Mesenchymal stem cell (in vitro differentiated cells and primary cell): ENCODE measurements at regions not wholly inside any gene's neighbourhood (a gene's known extent, or its start where the extent isn't known, plus 50 kb on each side); places are given as distances from the start of the nearest gene placed in this dataset.

Source experiments
- DNase-seq: peaks from one replicate; pipeline ENCODE4 v3.0.0-alpha.2; 2013
- H2AFZ ChIP-seq: one replicate; pipeline ENCODE4 v1.6.1; 2013; ENCODE audit warnings: low read depth, mild to moderate bottlenecking, control low read depth, inconsistent platforms, low read length, moderate library complexity
- H2AK5ac ChIP-seq: 2 replicates; pipeline ENCODE4 v1.6.1; 2013; ENCODE audit warnings: low read length, moderate library complexity, mild to moderate bottlenecking, inconsistent platforms; ENCODE audit not compliant: severe bottlenecking
- H2BK120ac ChIP-seq: one replicate; pipeline ENCODE4 v1.6.1; 2013; ENCODE audit warnings: low read depth, mild to moderate bottlenecking, inconsistent platforms, low read length, moderate library complexity
- H2BK12ac ChIP-seq, 2 experiments: one replicate each; pipeline ENCODE4 v1.6.1; 2013; ENCODE audit warnings: inconsistent platforms in 2 of 2, low read length in 2 of 2, mild to moderate bottlenecking in 2 of 2, moderate library complexity in 2 of 2, control low read depth in 1 of 2
- H2BK15ac ChIP-seq: one replicate; pipeline ENCODE4 v1.6.1; 2013; ENCODE audit warnings: mild to moderate bottlenecking, low read depth, inconsistent platforms; ENCODE audit not compliant: poor library complexity, severe bottlenecking
- H2BK5ac ChIP-seq: 2 replicates; pipeline ENCODE4 v1.6.1; 2013; ENCODE audit warnings: low read depth, mild to moderate bottlenecking, low read length, control low read depth, inconsistent platforms; ENCODE audit not compliant: poor library complexity, severe bottlenecking
- H3K14ac ChIP-seq, 2 experiments: one replicate each; pipeline ENCODE4 v1.6.1; 2013; ENCODE audit warnings: inconsistent platforms in 2 of 2, low read length in 2 of 2, control low read depth in 1 of 2, mild to moderate bottlenecking in 1 of 2, moderate library complexity in 1 of 2
- H3K18ac ChIP-seq, 2 experiments: one replicate each; pipeline ENCODE4 v1.6.1; 2013; ENCODE audit warnings: inconsistent platforms in 2 of 2, low read length in 2 of 2, control low read depth in 1 of 2, low read depth in 1 of 2, mild to moderate bottlenecking in 1 of 2
- H3K23ac ChIP-seq, 2 experiments: one replicate each; pipeline ENCODE4 v1.6.1; 2013; ENCODE audit warnings: inconsistent platforms in 2 of 2, low read length in 2 of 2, mild to moderate bottlenecking in 2 of 2, moderate library complexity in 2 of 2, control low read depth in 1 of 2
- H3K27ac ChIP-seq: 2 replicates; pipeline ENCODE4 v1.5.1; 2013; ENCODE audit warnings: mild to moderate bottlenecking, moderate library complexity, low read length, control low read depth, inconsistent platforms; ENCODE audit not compliant: poor library complexity, severe bottlenecking
- H3K27me3 ChIP-seq, 2 experiments: 2 replicates each; pipeline versions ENCODE4 v1.6.1 to v1.7.0; 2013; ENCODE audit warnings: low read length in 2 of 2, mild to moderate bottlenecking in 2 of 2, moderate library complexity in 2 of 2, control low read depth in 1 of 2, inconsistent platforms in 1 of 2; ENCODE audit not compliant: control insufficient read depth in 1 of 2, insufficient read depth in 1 of 2
- H3K36me3 ChIP-seq, 2 experiments: 2 replicates each; pipeline versions ENCODE4 v1.6.1 to v1.7.0; 2013; ENCODE audit warnings: low read length in 2 of 2, control low read depth in 1 of 2, inconsistent platforms in 1 of 2, low read depth in 1 of 2, mild to moderate bottlenecking in 1 of 2; ENCODE audit not compliant: insufficient read depth in 2 of 2, control insufficient read depth in 1 of 2
- H3K4ac ChIP-seq, 2 experiments: one replicate each; pipeline ENCODE4 v1.6.1; 2013; ENCODE audit warnings: inconsistent platforms in 2 of 2, low read length in 2 of 2, mild to moderate bottlenecking in 2 of 2, moderate library complexity in 2 of 2, control low read depth in 1 of 2, low read depth in 1 of 2
- H3K4me1 ChIP-seq: 2 replicates; pipeline ENCODE4 v1.6.1; 2013; ENCODE audit warnings: low read depth, low read length, control low read depth; ENCODE audit not compliant: control insufficient read depth, insufficient read depth
- H3K4me2 ChIP-seq: 2 replicates; pipeline ENCODE4 v1.6.1; 2013; ENCODE audit warnings: low read length, mild to moderate bottlenecking, inconsistent platforms; ENCODE audit not compliant: poor library complexity, severe bottlenecking
- H3K4me3 ChIP-seq, 2 experiments: 2 replicates each; pipeline versions ENCODE4 v1.5.1 to v1.7.0; 2013; ENCODE audit warnings: low read length in 2 of 2, mild to moderate bottlenecking in 2 of 2, control low read depth in 1 of 2, low read depth in 1 of 2; ENCODE audit not compliant: insufficient read depth in 1 of 2
- H3K79me1 ChIP-seq: replicated peaks from 2 replicates; pipeline ENCODE4 v1.6.1; 2013; ENCODE audit warnings: mild to moderate bottlenecking, control low read depth, low read length, inconsistent platforms; ENCODE audit not compliant: poor library complexity, severe bottlenecking
- H3K9ac ChIP-seq: 2 replicates; pipeline ENCODE4 v1.7.0; 2013; ENCODE audit warnings: mild to moderate bottlenecking, low read length, moderate library complexity
- H3K9me3 ChIP-seq: 2 replicates; pipeline ENCODE4 v1.7.0; 2013; ENCODE audit warnings: mild to moderate bottlenecking, low read length; ENCODE audit not compliant: control insufficient read depth
- H4K8ac ChIP-seq: one replicate; pipeline ENCODE4 v1.6.1; 2013; ENCODE audit warnings: inconsistent platforms, mild to moderate bottlenecking, low read length, moderate library complexity
- H4K91ac ChIP-seq: one replicate; pipeline ENCODE4 v1.6.1; 2013; ENCODE audit warnings: mild to moderate bottlenecking, low read length, inconsistent platforms
- WGBS: methylation state at CpG from one replicate; pipeline ENCODE4 v1.1.7; 2013; ENCODE audit warnings: mixed read lengths; 5-methylcytosine and 5-hydroxymethylcytosine counted together

GRCh38 chr12:132439333-132439904, 50.5 kb upstream of the FBRSL1 start:
- Histone ChIP-seq H2BK5ac (no peak overlapping the region), H3K79me1 (no peaks in the 10 kb centered on the region), H2AK5ac (no peak overlapping the region), H3K4me3 (no peak overlapping the region), H3K18ac (no peak overlapping the region), H2BK12ac (no peak overlapping the region), H3K9me3 (no peaks in the 10 kb centered on the region), H2BK15ac (no peak overlapping the region), H3K14ac (no peak overlapping the region), H3K27ac (no peak overlapping the region), H4K91ac (no peak overlapping the region), H3K23ac (no peak overlapping the region), H3K4me1 (peaks cover 5% of the 10 kb centered on the region), H3K9ac (no peak overlapping the region), H3K4ac (no peak overlapping the region), H4K8ac (no peak overlapping the region), H2AFZ (no peak overlapping the region), H2BK120ac (no peak overlapping the region), H3K27me3 (peaks cover 46 to 49% of the 10 kb centered on the region in 2 experiments), H3K36me3 (no peaks in the 10 kb centered on the region), H3K4me2 (no peak overlapping the region)
- no peak for DNase-seq
- WGBS = 82% methylated on average over 28 of the region's 28 CpGs

- DNase-seq = no peak
- WGBS = 85% methylated on average over 28 of the region's 28 CpGs
Observed at GRCh38 chr12:132438726-132439125, 51.2 kb upstream of the FBRSL1 start.

DNA sequence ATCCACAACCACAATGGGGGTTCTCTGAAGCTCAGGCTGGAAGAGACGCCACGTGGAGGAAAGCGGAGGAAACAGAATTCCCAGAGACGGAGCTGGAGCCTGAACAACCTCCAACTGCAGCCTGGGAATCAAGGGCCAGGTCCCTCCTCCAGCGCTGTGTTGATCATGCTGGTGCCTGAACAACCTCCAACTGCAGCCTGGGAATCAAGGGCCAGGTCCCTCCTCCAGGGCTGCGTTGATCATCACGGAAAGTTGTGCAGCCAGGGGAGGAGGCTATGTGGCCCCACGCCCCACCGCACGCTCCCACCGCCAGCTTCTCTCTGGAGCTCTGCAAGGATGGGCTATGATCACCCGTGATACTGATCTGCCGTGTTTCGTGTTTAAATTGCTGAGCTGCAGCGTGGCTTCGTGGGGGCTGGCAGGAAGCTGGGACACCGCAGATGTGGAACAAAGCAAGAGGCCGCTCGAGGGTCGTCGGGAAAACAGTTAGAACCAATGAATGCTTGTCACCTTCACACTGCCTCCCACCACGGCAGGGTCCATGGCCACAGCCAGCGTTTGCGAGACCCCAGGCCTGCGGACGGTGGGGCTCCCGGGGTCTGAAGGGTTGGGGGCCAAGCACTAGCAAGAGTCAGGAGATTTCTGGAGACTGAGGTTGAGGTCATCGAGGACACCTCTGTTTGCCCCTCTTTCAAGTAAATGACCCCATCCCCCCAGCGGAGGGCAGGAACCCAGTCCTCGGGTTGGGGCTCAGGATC, 51.8 kb upstream of the FBRSL1 start:
- no peak overlapping the region for H2BK12ac ChIP-seq
- H4K8ac ChIP-seq = no peak overlapping the region
- H3K9ac ChIP-seq = no peak overlapping the region
- no peak for DNase-seq
- H3K14ac ChIP-seq = no peak overlapping the region
- no peak overlapping the region for H2BK5ac ChIP-seq
- H2BK15ac ChIP-seq = no peak overlapping the region
- 88% methylated on average over 27 of the region's 30 CpGs for WGBS
- H4K91ac ChIP-seq = no peak overlapping the region
- H3K18ac ChIP-seq = no peak overlapping the region
- H3K9me3 ChIP-seq = no peaks in the 10 kb centered on the region
- peaks cover 6% of the 10 kb centered on the region for H3K4me1 ChIP-seq
- H3K23ac ChIP-seq = no peak overlapping the region
- H3K4me3 ChIP-seq = no peak overlapping the region
- peaks cover 51 to 57% of the 10 kb centered on the region in 2 experiments for H3K27me3 ChIP-seq
- H2AK5ac ChIP-seq = no peak overlapping the region
- no peaks in the 10 kb centered on the region for H3K79me1 ChIP-seq
- H3K27ac ChIP-seq = no peak overlapping the region
- no peak overlapping the region for H2BK120ac ChIP-seq
- H2AFZ ChIP-seq = no peak overlapping the region
- no peak overlapping the region for H3K4ac ChIP-seq
- H3K36me3 ChIP-seq = no peaks in the 10 kb centered on the region
- no peak overlapping the region for H3K4me2 ChIP-seq

More at GRCh38 chr12:132438726-132439125, 51.2 kb upstream of the FBRSL1 start:
- Histone ChIP-seq H2BK120ac (no peak overlapping the region), H2BK12ac (no peak overlapping the region), H3K4me1 (peaks cover 5% of the 10 kb centered on the region), H3K9me3 (no peaks in the 10 kb centered on the region), H3K18ac (no peak overlapping the region), H3K36me3 (no peaks in the 10 kb centered on the region), H3K27ac (no peak overlapping the region), H3K9ac (no peak overlapping the region), H4K91ac (no peak overlapping the region), H3K23ac (no peak overlapping the region), H3K4me3 (no peak overlapping the region), H3K4ac (no peak overlapping the region), H3K4me2 (no peak overlapping the region), H2BK5ac (no peak overlapping the region), H3K14ac (no peak overlapping the region), H4K8ac (no peak overlapping the region), H3K27me3 (peaks cover 47 to 53% of the 10 kb centered on the region in 2 experiments), H2AK5ac (no peak overlapping the region), H2BK15ac (no peak overlapping the region), H3K79me1 (no peaks in the 10 kb centered on the region), H2AFZ (no peak overlapping the region)

DNA sequence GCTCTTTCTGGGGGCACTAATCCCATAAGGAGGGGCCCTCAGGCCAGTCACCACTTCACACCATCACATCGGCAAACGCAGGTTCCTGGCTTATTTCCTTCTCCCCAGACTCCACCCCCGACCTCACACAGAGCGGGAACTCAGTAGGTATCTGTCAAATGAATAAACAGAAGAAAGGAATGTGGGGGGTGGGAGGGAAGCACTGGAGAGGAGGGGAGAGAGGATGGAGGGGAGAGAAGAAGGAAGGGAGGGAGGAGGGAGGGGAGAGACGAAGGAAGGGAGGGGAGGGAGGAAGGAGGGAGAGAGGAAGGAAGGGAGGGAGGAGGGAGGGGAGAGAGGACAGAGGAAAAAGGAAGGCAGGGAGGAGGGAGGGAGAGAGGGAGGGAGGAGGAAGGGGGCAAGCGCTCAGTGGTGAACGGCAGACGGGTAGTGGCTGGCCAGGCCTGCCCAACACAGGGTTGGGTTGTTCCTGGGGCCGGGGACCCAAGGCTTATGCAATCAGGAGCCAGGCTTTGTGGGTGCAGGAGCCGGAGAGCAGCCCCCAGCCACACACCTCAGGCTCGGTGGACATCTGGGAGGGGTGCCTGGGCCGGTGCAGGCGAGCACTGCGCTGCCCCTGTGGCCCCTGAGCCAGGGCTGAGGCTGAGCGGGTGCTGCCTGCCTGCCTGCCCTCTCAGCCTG, 52.6 kb upstream of the FBRSL1 start:
- no peak overlapping the region for H3K9ac ChIP-seq
- H3K36me3 ChIP-seq = no peaks in the 10 kb centered on the region
- peaks cover 8% of the 10 kb centered on the region for H3K4me1 ChIP-seq
- H4K91ac ChIP-seq = no peak overlapping the region
- H3K4me3 ChIP-seq = no peak overlapping the region
- no peak overlapping the region for H3K27ac ChIP-seq
- no peak overlapping the region for H2BK15ac ChIP-seq
- WGBS = 63% methylated on average over 13 of the region's 15 CpGs
- H3K79me1 ChIP-seq = no peaks in the 10 kb centered on the region
- H2BK120ac ChIP-seq = no peak overlapping the region
- no peak overlapping the region for H3K4me2 ChIP-seq
- no peak for DNase-seq
- no peak overlapping the region for H3K18ac ChIP-seq
- H3K4ac ChIP-seq = no peak overlapping the region
- H2AK5ac ChIP-seq = no peak overlapping the region
- H2BK12ac ChIP-seq = no peak overlapping the region
- H3K14ac ChIP-seq = no peak overlapping the region
- H4K8ac ChIP-seq = no peak overlapping the region
- H3K9me3 ChIP-seq = no peaks in the 10 kb centered on the region
- no peak overlapping the region for H2BK5ac ChIP-seq
- no peak overlapping the region for H3K23ac ChIP-seq
- H2AFZ ChIP-seq = no peak overlapping the region
- H3K27me3 ChIP-seq = peaks cover 53 to 63% of the 10 kb centered on the region in 2 experiments
